ENCODE measurements at regions not wholly inside any gene's neighbourhood (a gene's known extent, or its start where the extent isn't known, plus 50 kb on each side); places are given as distances from the start of the nearest gene placed in this dataset.
"Not testable (repeated sequence)": the region's sequence is repeated elsewhere in the genome, so short reads cannot be mapped to it uniquely, and the experiment has no call there.

DNA sequence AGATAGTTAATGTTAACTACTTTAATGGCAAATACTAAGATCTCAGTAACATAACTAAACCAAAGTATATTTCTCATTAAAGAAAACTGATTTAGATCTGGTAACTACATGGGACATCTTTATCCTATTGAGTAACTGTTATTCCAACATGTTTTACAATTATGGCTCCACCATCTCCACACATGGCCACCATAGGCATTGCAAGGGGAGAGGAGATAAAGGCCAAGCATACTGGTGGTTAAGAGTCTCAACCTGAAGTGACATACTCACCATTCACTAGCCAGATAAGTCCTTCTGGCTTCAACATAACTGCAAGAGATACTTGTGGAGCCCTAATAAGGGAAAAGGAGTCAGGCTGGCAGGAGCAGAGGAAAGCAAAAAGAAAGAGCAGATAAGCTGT, 1586.4 kb upstream of the SPRY2 start:
- no peak for DNase-seq

DNA sequence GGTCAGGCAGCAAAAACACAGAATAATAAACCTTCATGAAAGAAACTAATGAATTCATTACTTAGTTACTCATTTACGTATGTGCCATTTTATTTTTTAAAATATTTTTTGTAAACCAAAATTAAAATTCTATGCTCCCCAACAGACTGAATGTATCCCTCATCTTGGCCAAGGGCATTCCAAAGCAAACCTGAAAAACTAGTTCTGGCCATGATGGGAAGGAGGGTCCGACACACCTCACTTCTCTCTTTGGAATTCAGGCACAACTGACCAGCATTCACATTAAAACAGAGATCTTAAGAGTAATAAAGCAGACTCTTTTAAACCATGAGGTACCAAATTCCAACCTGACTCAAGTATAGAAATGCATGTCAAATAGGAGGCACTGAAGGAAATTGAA, 1576.9 kb upstream of the SPRY2 start:
- DNase-seq, result no peak

DNA sequence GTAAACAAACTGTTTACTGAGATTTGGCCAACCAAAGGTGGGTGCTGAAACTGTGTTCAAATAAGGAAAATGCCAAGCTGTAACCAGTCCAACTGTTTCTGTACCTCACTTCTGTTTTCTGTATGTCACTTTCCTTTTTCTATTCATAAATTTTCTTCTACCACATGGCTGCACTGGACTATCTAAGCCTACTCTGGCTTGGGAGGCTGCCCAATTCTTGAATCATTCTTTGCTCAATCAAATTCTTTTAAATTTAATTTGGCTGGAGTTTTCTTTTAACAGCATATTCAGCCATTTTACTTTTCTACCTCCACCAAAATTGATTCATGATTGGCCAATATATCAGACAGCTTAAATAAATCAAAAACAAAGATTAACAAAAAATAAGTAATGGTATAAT, 1575.5 kb upstream of the SPRY2 start:
- no peak for DNase-seq

DNA sequence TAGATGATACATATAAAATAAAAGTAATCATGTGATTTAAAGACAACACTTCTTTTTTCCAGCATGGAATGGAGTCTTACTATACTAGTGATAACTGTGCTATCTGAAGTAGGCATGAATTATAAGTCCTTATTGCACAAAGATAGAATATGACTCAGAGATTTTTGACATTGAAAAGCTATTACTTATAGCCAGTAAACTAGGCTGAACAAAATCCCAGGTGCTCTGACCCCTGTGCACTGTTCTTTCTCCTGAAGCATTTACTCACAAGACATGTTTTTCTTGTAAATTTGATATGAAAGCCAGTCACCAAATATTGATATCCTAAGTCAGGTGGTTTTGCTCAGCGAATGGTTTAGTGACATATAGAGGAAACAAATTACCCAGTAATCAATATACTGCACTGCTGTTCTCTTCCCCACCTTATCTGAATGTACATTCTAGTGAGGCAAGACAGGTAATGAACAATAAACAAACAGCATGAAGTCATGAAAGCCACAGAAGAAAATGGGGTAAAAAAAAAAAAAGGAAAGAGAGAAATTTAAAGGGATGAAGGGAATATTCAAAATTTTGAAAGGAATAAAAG, 1567.0 kb upstream of the SPRY2 start:
- no peak for DNase-seq

DNA sequence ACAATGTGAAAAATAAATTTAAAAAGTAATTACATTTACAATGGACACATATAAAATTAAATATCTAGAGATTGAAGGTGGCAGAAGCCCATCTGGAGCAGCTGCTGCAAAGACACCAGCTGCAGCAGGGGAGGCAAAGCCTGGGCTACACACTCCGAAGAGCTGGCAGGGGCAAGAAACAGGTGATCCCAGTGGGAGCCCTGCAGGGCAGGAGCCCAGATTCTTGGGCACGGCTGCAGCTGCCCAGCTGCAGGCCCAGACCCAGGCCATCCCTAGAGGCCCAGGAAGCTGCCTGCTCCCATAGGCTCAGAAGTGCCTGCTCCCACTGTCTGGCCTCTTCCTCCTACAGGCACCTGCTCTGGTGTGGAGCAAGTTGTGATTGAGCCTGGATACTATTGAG, 1547.9 kb upstream of the SPRY2 start:
- no peak for DNase-seq

- no peak for DNase-seq
Measured at GRCh38 chr13:81874681-81875661, 1534.0 kb upstream of the SPRY2 start.

- no peak for DNase-seq
Measured at GRCh38 chr13:81874253-81874652, 1533.3 kb upstream of the SPRY2 start.

GRCh38 chr13:81872581-81872980, 1531.7 kb upstream of the SPRY2 start:
- DNase-seq, result no peak

GRCh38 chr13:81871751-81872325, 1530.9 kb upstream of the SPRY2 start:
- DNase-seq, result not testable (repeated sequence)

DNA sequence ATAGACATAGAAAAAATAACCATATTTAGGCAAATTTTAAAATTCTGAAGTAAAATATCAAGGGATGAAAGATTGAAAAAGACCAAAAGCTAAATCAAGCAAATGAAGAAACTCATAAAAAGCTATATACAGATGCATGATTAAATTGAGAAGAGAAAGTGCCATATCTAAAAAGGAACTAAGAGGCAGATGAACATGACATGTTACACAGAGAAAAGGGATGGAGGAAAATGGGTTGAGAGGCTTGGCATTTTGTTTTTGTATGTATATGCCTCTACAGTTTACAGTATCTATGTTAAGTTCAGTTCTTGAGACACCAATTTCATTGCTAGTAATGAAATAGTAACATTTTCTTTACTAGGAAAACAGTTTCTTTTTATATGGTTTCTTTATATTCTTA, 1507.4 kb upstream of the SPRY2 start:
- DNase-seq, result no peak

- no peak for DNase-seq
Measured at GRCh38 chr13:81846771-81847170, 1505.8 kb upstream of the SPRY2 start.

GRCh38 chr13:81821259-81821658, 1480.3 kb upstream of the SPRY2 start:
- DNase-seq, result no peak

DNA sequence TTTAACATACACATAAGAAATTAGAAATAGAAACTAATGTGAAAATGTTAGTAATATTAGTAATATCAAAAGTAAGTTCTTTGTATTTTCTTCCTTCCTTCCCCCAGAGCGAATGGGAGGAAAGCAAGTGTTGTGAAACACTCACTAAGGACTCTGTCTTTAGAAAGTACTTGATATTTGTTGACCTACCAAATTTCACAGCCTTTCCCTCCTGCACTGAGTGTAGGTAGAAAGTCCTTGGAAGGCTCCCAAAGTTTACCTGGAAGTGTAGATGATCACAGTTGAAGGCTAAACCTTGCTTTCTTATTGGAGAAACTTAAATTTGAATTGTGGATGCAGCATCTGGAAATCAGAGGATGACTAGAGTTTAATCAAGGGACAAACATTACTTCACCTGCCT, 1459.5 kb upstream of the SPRY2 start:
- DNase-seq, result no peak

GRCh38 chr13:81795710-81796109, 1454.8 kb upstream of the SPRY2 start:
- no peak for DNase-seq

DNA sequence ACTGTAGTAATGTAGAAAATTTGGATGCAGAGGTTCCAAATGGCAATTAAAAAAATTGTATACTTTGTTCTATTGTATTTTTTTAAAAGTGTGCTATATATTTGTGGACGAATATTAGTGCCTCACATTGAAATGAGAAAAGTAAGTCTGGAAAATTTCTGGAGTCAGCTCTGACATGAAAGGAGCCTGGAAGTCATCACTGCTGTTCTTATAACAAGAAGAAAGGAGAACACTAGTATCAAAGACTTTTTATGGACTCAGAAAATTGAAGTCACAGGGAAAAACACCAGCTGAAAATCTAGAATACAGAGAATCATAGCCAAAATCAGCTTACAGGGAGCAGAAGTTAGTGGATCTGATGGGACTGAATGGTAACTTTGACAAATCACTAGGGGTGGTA, 1450.7 kb upstream of the SPRY2 start:
- no peak for DNase-seq

DNA sequence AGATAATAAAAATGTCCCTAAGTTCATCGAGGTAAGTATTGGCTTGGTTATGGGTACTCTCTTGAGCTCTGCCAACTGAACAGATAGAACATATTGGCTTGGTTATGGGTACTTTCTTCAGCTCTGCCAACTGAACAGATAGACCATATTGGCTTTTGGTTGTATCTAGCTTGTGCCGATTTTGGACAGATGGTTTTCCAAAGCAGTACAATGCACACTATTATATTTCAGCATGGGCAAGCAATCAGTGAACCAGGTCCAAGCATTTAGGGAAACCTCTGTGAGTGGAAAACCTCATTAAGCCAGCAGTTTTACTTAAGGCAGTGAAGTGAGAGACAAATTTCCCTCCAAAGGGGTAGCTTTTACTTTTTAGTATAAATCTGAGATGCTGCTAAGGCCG, 1440.5 kb upstream of the SPRY2 start:
- DNase-seq, result no peak

- no peak for DNase-seq
Measured at GRCh38 chr13:81779876-81780275, 1439.0 kb upstream of the SPRY2 start.

GRCh38 chr13:81778350-81778749, 1437.4 kb upstream of the SPRY2 start:
- no peak for DNase-seq

GRCh38 chr13:81773263-81773662, 1432.3 kb upstream of the SPRY2 start:
- DNase-seq, result no peak

- DNase-seq, result no peak
Measured at GRCh38 chr13:81771951-81772350, 1431.0 kb upstream of the SPRY2 start.

DNA sequence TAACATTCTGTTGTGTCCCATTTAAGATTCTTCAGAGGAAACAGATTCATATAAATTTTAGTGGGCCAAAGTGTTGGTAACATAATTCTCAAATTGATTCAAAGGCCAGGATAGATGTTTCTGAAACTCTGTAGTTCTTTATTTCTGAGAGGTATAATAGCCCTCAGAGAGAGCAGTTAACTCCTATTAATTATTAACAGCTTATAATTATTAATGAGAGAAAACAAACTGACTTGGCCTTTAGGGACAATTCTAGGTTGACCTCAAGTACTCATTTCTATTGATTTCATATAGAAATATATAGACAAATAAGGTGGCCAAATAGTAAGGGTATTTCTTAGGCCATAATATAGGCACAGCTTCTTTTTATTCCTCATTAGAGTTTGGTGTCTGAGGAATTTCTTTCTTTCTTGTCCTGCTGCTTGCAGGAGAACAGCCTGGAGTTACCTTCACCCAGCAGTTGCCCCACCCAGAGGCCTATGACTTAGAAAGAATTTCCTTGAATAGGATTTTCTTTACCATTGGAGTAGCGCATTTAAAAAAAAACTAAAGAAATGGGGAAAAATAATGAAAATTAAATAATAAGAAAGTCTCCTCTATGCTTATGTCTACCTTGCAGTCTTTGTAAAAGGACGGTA, 1430.1 kb upstream of the SPRY2 start:
- no peak for DNase-seq

DNA sequence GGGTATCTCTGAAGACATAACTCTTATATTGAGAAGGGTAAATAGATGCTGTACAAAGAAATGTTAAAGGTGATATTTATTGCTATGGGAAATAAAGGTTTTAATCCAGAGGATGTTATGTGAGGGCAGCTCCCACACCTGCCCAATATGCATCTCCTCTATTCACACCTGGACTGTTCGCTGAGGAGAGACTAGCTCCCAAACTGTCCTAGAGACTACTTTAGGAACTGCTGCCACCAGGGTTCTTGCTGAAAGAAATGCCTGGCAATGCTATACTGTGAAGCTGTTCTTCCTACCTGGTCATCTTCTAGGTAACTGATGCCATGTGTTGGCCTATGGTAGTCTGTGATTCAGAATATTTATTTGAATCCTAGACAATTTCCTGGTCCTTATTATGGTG, 1421.5 kb upstream of the SPRY2 start:
- DNase-seq, result no peak

DNA sequence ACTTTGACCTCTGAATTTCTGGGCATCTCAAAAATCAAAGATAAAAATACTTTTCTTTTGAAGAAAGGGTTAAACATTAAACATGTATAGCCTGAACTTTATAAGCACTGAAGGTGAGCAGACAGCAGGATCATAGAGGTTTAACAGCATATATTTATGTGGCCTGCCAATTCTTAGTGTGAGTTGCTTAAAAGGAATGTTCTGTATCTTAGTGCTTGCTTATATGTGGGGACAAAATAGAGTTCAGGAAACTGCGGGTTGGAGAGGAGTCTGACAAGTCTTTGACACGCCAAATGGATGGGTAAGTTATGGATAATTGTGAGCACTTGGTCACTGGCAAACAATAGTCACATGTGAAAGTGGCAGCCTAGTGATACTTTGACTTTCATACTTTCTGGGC, 1419.4 kb upstream of the SPRY2 start:
- no peak for DNase-seq

Data from hindlimb muscle (tissue), 1 donor.